ENCODE measurements at regions not wholly inside any gene's neighbourhood (a gene's known extent, or its start where the extent isn't known, plus 50 kb on each side); places are given as distances from the start of the nearest gene placed in this dataset.

- TF ChIP-seq ZNF462 (CRISPR knock-in tag; IDR thresholded peaks at IDR 0.05): no peak
- no peak for TF ChIP-seq ZNF114 (CRISPR knock-in tag; IDR thresholded peaks at IDR 0.05)
- TF ChIP-seq CTCF (conservative IDR thresholded peaks at IDR 0.05; ENCODE audit: low read depth in 2 of 2): no peak
- no peak for TF ChIP-seq REST (IDR thresholded peaks at IDR 0.05; ENCODE audit: unreplicated experiment)
- TF ChIP-seq, protein P1, sequence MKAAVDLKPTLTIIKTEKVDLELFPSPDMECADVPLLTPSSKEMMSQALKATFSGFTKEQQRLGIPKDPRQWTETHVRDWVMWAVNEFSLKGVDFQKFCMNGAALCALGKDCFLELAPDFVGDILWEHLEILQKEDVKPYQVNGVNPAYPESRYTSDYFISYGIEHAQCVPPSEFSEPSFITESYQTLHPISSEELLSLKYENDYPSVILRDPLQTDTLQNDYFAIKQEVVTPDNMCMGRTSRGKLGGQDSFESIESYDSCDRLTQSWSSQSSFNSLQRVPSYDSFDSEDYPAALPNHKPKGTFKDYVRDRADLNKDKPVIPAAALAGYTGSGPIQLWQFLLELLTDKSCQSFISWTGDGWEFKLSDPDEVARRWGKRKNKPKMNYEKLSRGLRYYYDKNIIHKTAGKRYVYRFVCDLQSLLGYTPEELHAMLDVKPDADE (IDR thresholded peaks at IDR 0.05): no peak
Observed at GRCh38 chr1:186519982-186520381, 59.1 kb upstream of the PDC start (continued).

All from GM23338 (cell line).